SK-N-MC (cell line): ENCODE measurements at regions not wholly inside any gene's neighbourhood (a gene's known extent, or its start where the extent isn't known, plus 50 kb on each side); places are given as distances from the start of the nearest gene placed in this dataset.

Experiments
- FOXP2 ChIP-seq: optimal IDR thresholded peaks from 2 replicates; pipeline ENCODE3; 2011; ENCODE audit warnings: mild to moderate bottlenecking, moderate library complexity; ENCODE audit not compliant: insufficient read depth; ENCODE audit errors: extremely low read length, control extremely low read depth
- POLR2AphosphoS5 ChIP-seq: IDR thresholded peaks from 2 replicates; pipeline ENCODE4 v1.6.1; 2012; ENCODE audit warnings: mild to moderate bottlenecking, low read depth, low read length, borderline replicate concordance

DNA sequence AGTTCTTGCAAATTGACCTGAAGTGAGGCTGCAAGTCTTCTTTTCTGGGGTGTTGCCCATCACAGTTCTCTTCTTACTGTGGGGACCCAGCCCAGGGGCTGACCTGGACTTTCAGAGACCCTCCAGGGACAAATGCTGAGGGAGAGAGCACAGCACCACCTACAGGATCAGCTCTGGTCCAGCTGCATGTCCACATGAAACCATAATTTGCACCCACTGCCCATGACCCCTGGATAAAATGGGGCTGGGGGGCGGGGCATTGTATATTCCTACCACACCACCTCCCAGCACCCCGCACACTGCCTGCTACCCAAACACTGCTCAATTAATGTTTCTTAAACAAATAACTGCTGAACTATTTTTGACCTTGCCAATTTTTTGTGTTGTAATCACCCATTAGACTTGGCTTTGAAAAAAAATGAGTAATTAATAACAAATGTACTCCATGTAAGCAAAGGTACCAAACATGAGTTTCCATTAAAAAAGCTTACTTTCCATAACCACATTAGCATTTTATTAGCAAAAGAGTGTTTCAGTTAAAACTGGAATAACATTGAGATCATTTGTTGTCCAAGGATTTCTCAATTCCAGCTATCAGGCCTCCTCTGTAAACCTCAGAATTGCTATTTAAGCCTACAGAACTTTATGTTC, 168.0 kb upstream of the RAB4A start:
- TF ChIP-seq POLR2AphosphoS5 (no peak), FOXP2 (no peak)
